ENCODE measurements at regions not wholly inside any gene's neighbourhood (a gene's known extent, or its start where the extent isn't known, plus 50 kb on each side); places are given as distances from the start of the nearest gene placed in this dataset.

DNA sequence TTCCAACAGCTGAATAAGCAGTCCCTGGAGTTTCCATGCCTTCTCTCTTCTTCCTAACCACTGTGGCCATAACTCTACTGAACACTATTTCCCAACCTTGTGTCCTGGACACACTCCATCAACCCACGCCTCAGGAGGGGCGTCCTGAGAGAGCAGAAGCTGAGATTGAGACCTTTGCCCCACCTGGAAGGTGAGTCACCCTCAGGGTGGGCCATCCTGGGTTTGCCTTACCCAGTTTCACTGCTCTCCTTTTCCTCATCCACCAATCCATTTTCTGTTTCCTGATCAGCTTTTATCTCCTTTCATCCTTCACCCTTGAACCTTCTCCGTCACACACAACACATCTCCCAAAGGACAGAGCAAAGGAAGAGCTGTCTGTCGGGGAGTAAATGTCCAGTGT, 91.4 kb downstream of the TMEM130 start:
- no peak for TF ChIP-seq POLR2A (IDR thresholded peaks at IDR 0.05)
- TF ChIP-seq, protein P1, sequence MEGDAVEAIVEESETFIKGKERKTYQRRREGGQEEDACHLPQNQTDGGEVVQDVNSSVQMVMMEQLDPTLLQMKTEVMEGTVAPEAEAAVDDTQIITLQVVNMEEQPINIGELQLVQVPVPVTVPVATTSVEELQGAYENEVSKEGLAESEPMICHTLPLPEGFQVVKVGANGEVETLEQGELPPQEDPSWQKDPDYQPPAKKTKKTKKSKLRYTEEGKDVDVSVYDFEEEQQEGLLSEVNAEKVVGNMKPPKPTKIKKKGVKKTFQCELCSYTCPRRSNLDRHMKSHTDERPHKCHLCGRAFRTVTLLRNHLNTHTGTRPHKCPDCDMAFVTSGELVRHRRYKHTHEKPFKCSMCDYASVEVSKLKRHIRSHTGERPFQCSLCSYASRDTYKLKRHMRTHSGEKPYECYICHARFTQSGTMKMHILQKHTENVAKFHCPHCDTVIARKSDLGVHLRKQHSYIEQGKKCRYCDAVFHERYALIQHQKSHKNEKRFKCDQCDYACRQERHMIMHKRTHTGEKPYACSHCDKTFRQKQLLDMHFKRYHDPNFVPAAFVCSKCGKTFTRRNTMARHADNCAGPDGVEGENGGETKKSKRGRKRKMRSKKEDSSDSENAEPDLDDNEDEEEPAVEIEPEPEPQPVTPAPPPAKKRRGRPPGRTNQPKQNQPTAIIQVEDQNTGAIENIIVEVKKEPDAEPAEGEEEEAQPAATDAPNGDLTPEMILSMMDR (IDR thresholded peaks at IDR 0.05), result no peak
